Activated T-cell treated with anti-CD3 and anti-CD28 coated beads, Interleukin-2, amount 50 U/mL, for 72 hours (primary cell): ENCODE measurements at regions not wholly inside any gene's neighbourhood (a gene's known extent, or its start where the extent isn't known, plus 50 kb on each side); places are given as distances from the start of the nearest gene placed in this dataset.

Source experiments
- ATAC-seq, 2 donors: fragments of 150-1000 bp; cut with Tn5 transposase; replicated peaks in 1 of 2; 2 replicates each; pipeline ENCODE4 v1.10.0; 2021; ENCODE audit warnings: moderate library complexity in 2 of 2, mild to moderate bottlenecking in 1 of 2
- DNase-seq, 2 donors: peaks; one replicate each; pipeline ENCODE4 v3.0.0; 2021 to 2022; ENCODE audit warnings: mixed read lengths in 1 of 2
- H3K27ac Mint-ChIP-seq: one replicate; pipeline ENCODE4 v1.8.0; 2022; ENCODE audit warnings: mild to moderate bottlenecking, moderate library complexity, mixed read lengths
- H3K27me3 Mint-ChIP-seq: one replicate; pipeline ENCODE4 v1.8.0; 2022; ENCODE audit warnings: low read depth, mixed read lengths
- H3K36me3 Mint-ChIP-seq, 2 donors: one replicate each; pipeline ENCODE4 v1.8.0; 2022; ENCODE audit warnings: mixed read lengths in 2 of 2, mild to moderate bottlenecking in 1 of 2; ENCODE audit not compliant: insufficient read depth in 2 of 2
- H3K4me1 Mint-ChIP-seq: one replicate; pipeline ENCODE4 v1.8.0; 2022; ENCODE audit warnings: low read depth, mixed read lengths
- H3K4me3 Mint-ChIP-seq, 2 donors: one replicate each; pipeline ENCODE4 v1.8.0; 2022; ENCODE audit warnings: mild to moderate bottlenecking in 2 of 2, mixed read lengths in 2 of 2, moderate library complexity in 2 of 2
- H3K9me3 Mint-ChIP-seq, 2 donors: one replicate each; pipeline ENCODE4 v1.8.0; 2022; ENCODE audit warnings: mixed read lengths in 2 of 2

DNA sequence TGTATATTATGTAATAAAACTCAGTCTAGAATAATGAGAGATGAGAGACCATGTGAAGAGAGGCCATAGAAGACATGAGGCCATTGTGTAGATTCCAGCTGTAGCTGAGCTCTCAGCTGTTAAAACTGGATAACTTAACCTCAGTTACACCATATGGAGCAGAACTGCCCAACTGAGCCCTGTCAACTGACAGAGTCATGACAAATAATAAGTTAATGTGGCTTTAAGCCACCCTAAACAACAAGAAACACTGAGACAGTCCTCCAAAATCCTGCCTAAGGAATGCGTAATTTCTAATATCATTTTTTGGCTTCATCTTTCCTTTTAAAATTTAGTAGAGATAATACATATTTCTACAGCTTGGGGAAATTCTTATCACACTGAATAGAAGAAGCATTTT lies 580.0 kb upstream of the RGS18 start:
- no peak overlapping the region for H3K27ac Mint-ChIP-seq
- no peaks in the 10 kb centered on the region for H3K36me3 Mint-ChIP-seq
- H3K4me1 Mint-ChIP-seq, result no peaks in the 10 kb centered on the region
- peaks cover 3 to 18% of the 10 kb centered on the region in 2 donors for H3K9me3 Mint-ChIP-seq
- H3K27me3 Mint-ChIP-seq, result no peaks in the 10 kb centered on the region
- DNase-seq (no peak), ATAC-seq (no peak)
- no peak overlapping the region for H3K4me3 Mint-ChIP-seq

DNA sequence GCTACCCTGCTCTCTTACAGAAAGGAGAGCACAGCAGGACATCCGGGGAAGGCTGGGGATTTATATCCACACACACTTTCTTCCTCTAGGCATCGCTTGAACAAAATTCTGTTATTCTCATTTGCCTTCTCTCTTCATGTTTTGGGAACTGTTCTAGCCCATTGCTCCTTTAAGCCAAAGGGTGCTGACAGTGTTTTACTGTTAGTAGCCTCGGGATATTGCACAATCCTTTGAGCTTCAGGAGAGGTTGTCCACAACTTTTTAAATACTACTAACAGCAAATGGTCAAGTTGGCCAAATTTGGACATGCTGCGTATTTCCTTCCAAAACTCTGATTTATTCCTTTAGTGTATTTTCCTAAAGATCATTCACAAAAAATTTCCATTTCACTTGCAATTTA lies 579.2 kb upstream of the RGS18 start:
- no peaks in the 10 kb centered on the region for H3K4me1 Mint-ChIP-seq
- DNase-seq (no peak), ATAC-seq (no peak)
- H3K4me3 Mint-ChIP-seq, result no peak overlapping the region
- H3K9me3 Mint-ChIP-seq, result peaks cover 3 to 18% of the 10 kb centered on the region in 2 donors
- H3K27ac Mint-ChIP-seq, result no peak overlapping the region
- H3K36me3 Mint-ChIP-seq, result no peaks in the 10 kb centered on the region
- no peaks in the 10 kb centered on the region for H3K27me3 Mint-ChIP-seq

DNA sequence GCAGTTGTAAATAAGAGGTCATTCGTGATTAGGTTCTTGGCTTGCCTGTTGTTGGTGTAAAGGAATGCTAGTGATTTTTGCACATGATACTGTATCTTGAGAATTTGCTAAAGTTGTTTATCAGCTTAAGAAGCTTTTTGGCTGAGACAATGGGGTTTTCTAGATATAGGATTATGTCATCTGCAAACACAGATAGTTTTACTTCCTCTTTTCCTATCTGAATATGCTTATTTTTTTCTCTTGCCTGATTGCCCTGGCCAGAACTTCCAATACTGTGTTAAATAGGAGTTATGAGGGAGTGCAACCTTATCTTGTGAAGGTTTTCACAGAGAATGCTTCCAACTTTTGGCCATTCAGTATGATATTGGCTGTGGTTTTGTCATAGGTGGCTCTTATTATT lies 576.1 kb upstream of the RGS18 start:
- H3K27ac Mint-ChIP-seq, result no peak overlapping the region
- no peaks in the 10 kb centered on the region for H3K4me1 Mint-ChIP-seq
- ATAC-seq (no peak), DNase-seq (no peak)
- no peaks in the 10 kb centered on the region for H3K27me3 Mint-ChIP-seq
- H3K9me3 Mint-ChIP-seq, result peaks cover 8 to 24% of the 10 kb centered on the region in 2 donors
- no peak overlapping the region for H3K4me3 Mint-ChIP-seq
- H3K36me3 Mint-ChIP-seq, result no peaks in the 10 kb centered on the region

DNA sequence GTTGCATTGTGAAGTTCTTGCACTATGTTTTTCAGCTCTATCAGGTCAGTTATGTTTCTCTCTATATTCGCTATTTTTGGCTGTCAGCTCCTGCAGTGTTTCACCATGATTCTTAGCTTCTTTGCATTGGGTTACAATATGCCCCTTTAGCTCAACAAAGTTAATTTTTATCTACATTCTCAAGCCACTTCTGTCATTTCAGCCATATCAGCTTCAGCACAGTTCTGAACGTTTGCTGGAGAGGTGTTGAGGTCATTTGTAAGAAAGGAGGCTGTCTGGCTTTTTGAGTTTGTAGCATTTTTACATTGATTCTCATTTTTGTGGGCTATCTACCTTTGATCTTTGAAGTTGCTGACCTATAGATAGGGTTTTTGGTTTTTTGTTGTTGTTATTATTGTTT lies 573.2 kb upstream of the RGS18 start:
- ATAC-seq (no peak), DNase-seq (no peak)
- H3K27me3 Mint-ChIP-seq, result no peaks in the 10 kb centered on the region
- no peak overlapping the region for H3K4me3 Mint-ChIP-seq
- H3K36me3 Mint-ChIP-seq, result peaks cover 0 to 2% of the 10 kb centered on the region in 2 donors
- no peaks in the 10 kb centered on the region for H3K4me1 Mint-ChIP-seq
- H3K27ac Mint-ChIP-seq, result no peak overlapping the region
- H3K9me3 Mint-ChIP-seq, result peaks cover 8 to 15% of the 10 kb centered on the region in 2 donors

DNA sequence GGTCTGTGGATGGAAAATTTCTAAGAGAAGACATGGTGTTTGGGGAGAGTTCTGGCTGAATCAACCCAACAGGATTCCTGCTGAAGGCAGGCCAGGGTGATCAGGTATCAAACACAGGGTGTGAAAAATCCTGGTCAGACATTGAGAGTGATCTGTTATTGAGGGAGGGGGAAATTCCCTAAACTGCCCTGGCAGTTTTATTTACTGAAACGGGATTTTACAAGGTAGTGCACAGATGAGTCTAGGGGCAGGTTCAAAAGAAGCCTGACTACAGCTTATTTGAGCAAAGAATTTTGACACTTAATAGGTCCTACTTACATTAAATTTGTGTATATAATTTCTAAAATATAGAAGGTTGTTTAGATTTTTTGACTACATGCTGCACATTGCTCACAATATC lies 569.4 kb upstream of the RGS18 start:
- Mint-ChIP-seq H3K4me1 (no peaks in the 10 kb centered on the region), H3K36me3 (peaks cover 0 to 2% of the 10 kb centered on the region in 2 donors), H3K9me3 (peaks cover 5 to 12% of the 10 kb centered on the region in 2 donors), H3K27ac (no peak overlapping the region), H3K27me3 (no peaks in the 10 kb centered on the region), H3K4me3 (no peak overlapping the region)
- DNase-seq (no peak), ATAC-seq (no peak)

DNA sequence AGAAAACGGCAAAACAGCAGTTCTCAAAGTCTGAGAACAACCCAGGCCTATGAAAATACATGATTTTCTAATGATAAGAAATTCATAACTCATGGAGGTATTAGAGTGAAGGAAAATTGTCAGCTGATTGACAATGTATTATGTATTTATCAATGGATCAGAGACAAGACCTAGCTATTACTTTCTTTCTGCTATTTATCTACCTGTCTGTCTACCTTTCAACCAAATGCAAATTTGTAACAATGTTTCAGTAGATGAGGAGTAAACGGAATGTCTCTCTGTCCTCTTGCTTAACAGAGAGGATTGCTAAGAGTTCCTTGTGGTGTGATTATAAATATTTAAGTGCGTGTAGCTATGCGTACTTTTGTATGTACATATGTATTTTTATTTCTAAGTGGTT lies 568.7 kb upstream of the RGS18 start:
- no peak overlapping the region for H3K27ac Mint-ChIP-seq
- no peaks in the 10 kb centered on the region for H3K27me3 Mint-ChIP-seq
- H3K9me3 Mint-ChIP-seq, result peaks cover 5 to 10% of the 10 kb centered on the region in 2 donors
- H3K36me3 Mint-ChIP-seq, result peaks cover 0 to 2% of the 10 kb centered on the region in 2 donors
- no peak overlapping the region for H3K4me3 Mint-ChIP-seq
- ATAC-seq (no peak), DNase-seq (no peak)
- H3K4me1 Mint-ChIP-seq, result no peaks in the 10 kb centered on the region

DNA sequence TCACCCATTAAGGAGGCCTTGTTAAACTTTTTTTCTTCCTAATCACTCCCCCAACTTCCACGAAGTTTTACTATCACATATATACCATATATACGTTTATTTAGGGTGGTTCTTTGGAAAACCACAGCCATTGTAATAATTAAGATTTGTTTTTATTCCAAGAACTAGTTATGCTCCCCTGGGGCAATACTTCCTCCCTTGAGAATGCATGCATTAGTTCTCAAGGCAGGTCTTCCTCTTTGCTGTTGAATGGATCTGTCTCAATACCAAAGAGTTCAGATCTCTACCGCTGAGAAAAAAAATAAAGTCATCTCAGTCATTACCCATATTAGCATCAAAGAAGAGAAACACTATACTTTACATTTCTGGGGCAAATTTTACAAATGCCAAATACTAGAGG lies 567.7 kb upstream of the RGS18 start:
- H3K4me3 Mint-ChIP-seq, result no peak overlapping the region
- H3K36me3 Mint-ChIP-seq, result peaks cover 0 to 2% of the 10 kb centered on the region in 2 donors
- peaks cover 3 to 6% of the 10 kb centered on the region in 2 donors for H3K9me3 Mint-ChIP-seq
- no peak overlapping the region for H3K27ac Mint-ChIP-seq
- no peaks in the 10 kb centered on the region for H3K27me3 Mint-ChIP-seq
- no peaks in the 10 kb centered on the region for H3K4me1 Mint-ChIP-seq
- DNase-seq (no peak), ATAC-seq (no peak)

DNA sequence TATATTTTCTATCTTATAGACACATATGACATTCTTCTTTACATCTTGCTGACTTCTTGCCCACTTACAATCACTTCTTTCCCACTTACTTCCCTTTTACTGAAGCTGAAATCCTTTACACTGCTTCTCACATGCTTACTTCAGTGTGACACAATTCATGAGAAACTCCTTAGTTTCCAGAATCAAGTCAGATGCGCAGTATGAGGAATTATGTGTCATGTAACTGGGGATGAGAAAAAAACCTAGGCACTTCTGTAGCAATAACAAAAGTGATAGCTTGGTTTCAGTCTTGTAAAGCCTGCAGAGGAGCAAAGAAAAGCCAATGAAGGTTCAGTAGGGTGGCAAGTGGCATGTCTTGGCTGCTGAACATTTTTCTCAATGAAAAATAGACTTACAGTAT lies 566.2 kb upstream of the RGS18 start:
- ATAC-seq, result no peak
- Mint-ChIP-seq H3K27ac (no peak overlapping the region), H3K4me3 (no peak overlapping the region), H3K36me3 (peaks cover 0 to 2% of the 10 kb centered on the region in 2 donors), H3K4me1 (no peaks in the 10 kb centered on the region), H3K9me3 (peaks cover 0 to 3% of the 10 kb centered on the region in 2 donors), H3K27me3 (no peaks in the 10 kb centered on the region)
- no peak for DNase-seq

DNA sequence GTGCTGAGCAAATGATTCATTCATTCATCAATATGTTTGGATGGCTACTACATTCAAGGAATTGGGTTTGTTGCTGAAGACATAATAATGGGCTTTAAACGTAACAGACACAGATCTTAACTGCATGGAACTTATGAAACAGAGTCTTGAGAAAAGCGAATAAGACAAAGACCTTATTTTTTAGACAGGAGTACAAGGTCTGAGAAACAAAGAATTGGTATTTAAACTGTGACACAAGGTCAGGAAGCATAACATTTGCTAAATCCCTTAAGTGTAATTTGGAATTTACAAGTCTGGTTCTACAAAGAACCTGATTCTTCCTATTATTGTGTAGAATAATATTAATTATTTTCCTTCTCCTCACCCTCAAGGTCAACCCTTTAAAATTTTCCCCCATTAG lies 565.4 kb upstream of the RGS18 start:
- no peak overlapping the region for H3K4me3 Mint-ChIP-seq
- H3K27ac Mint-ChIP-seq, result no peak overlapping the region
- no peaks in the 10 kb centered on the region for H3K4me1 Mint-ChIP-seq
- ATAC-seq, result no peak
- H3K36me3 Mint-ChIP-seq, result peaks cover 0 to 2% of the 10 kb centered on the region in 2 donors
- H3K9me3 Mint-ChIP-seq, result peaks cover 0 to 3% of the 10 kb centered on the region in 2 donors
- H3K27me3 Mint-ChIP-seq, result no peaks in the 10 kb centered on the region
- DNase-seq, result no peak

DNA sequence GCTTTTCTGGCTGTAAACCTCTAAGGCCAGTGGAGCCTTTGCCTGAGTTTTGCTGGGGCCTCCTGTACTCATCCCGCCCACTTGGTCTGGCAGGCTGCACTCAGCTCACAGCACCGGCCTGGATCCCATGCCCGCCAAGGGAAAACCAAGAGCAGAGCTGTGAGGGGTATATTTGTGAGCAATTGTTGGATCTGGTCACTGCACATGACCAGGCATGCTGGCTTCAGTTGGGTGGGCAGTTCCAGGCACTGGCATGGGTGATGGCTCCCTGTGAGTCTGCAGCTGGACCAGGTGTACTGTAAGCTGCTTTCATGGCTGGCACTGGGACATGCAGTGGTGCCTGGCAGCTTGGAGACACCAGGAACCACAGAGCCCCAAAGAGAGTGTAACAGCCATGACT lies 563.1 kb upstream of the RGS18 start:
- H3K4me3 Mint-ChIP-seq, result no peak overlapping the region
- DNase-seq (no peak), ATAC-seq (no peak)
- H3K36me3 Mint-ChIP-seq, result no peaks in the 10 kb centered on the region
- no peak overlapping the region for H3K27ac Mint-ChIP-seq
- no peaks in the 10 kb centered on the region for H3K4me1 Mint-ChIP-seq
- peaks cover 0 to 3% of the 10 kb centered on the region in 2 donors for H3K9me3 Mint-ChIP-seq
- no peaks in the 10 kb centered on the region for H3K27me3 Mint-ChIP-seq

DNA sequence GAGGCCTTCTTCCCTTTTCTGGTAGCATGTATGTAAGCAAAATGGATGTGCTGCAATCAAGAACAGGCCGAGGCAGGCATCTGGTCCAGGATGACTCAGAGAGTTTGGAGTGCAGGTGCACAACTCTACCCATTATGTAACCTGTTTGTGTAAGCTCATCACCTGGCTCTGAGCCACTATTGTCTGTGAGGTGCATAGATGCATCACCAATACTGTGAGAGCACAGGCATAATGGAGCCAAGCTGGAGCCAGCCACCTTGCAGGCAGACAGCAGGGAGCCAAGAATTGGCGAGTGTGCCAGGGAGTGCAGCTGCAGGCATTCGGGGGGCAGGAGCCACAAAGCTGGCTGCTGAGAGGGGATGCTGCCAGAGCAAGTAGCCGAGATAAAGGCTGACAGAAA lies 549.9 kb upstream of the RGS18 start:
- H3K4me3 Mint-ChIP-seq, result no peak overlapping the region

DNA sequence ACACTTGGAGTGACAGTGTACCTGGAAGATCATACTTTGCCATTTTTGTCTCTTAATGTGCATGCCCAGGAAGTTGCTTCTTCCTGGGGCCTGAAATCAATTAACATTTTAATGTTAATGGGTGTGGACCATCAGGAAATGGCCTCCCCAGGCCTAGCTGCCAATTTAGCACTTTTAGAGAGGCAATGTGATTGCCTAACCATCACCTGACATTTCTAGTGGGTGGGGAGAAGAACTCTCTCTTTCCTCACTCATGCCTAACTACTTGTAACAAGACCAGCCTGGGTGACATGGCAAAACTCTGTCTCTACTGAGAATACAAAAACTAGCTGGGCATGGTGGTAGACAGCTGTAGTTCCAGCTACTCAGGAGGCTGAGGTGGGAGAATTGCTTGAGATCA lies 549.0 kb upstream of the RGS18 start:
- Mint-ChIP-seq H3K27ac (no peak overlapping the region), H3K9me3 (peaks cover 3 to 8% of the 10 kb centered on the region in 2 donors), H3K4me3 (no peak overlapping the region), H3K4me1 (no peaks in the 10 kb centered on the region), H3K36me3 (no peaks in the 10 kb centered on the region), H3K27me3 (no peaks in the 10 kb centered on the region)
- ATAC-seq, result no peak
- no peak for DNase-seq

More for the DNA sequence above, 549.9 kb upstream of the RGS18 start:
- ATAC-seq (no peak), DNase-seq (no peak)
- no peaks in the 10 kb centered on the region for H3K36me3 Mint-ChIP-seq
- H3K27ac Mint-ChIP-seq, result no peak overlapping the region
- peaks cover 2 to 6% of the 10 kb centered on the region in 2 donors for H3K9me3 Mint-ChIP-seq
- H3K27me3 Mint-ChIP-seq, result no peaks in the 10 kb centered on the region
- H3K4me1 Mint-ChIP-seq, result no peaks in the 10 kb centered on the region

DNA sequence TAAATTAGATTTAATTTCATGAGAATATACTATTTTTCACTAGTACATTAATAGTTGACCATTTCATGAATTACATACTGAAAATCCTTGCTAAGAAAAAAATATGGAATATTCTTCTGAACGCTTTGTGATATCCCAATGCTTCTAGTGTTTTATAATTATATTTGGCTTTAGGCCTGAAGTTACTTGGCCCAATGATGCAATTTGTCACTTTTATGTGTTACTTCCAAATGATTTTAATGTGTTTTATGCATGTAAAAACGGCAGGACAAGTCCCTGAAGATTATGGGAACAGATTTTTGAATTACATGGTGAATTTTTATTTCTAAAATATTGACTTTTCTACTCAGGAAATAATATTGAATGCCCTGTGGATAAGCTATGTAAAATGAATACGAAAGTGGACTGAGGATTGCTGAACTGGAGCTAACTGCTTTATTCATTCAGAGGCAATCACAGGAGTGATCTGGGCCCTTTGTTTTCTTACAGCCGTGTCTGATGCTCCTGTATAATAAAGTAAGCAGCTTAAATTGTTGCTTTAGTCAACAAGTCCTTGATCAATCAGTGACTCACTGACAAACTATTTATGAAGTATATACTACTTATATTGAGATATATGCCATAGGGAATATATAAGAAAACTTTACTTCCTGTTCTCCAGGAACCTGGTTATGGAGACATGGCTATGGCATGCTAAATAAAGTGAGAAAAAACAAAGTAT lies 543.0 kb upstream of the RGS18 start:
- ATAC-seq (no peak), DNase-seq (no peak)
- H3K4me1 Mint-ChIP-seq, result no peaks in the 10 kb centered on the region
- peaks cover 1 to 7% of the 10 kb centered on the region in 2 donors for H3K9me3 Mint-ChIP-seq
- no peaks in the 10 kb centered on the region for H3K36me3 Mint-ChIP-seq
- H3K27me3 Mint-ChIP-seq, result no peaks in the 10 kb centered on the region
- no peak overlapping the region for H3K27ac Mint-ChIP-seq
- no peak overlapping the region for H3K4me3 Mint-ChIP-seq

DNA sequence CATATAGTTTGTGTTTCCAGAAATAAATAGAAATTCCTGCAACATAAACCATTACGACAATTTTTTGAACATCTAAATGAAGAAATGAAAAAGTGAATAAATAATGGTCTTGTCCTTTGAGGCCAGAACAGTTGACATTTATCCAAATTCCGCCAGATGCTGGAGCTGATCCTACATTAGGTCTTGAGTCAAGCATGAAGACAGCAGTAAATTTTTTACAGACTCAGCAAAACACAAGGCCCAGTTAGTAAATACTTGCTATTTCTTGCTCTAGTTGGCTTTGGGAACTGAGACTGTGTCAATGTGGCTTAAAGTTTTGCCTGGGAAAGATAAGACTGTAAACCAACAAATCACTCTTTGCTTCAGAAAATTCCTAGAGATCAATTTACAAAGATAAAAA lies 540.1 kb upstream of the RGS18 start:
- H3K27me3 Mint-ChIP-seq, result no peaks in the 10 kb centered on the region
- peaks cover 1 to 7% of the 10 kb centered on the region in 2 donors for H3K9me3 Mint-ChIP-seq
- no peaks in the 10 kb centered on the region for H3K36me3 Mint-ChIP-seq
- H3K4me1 Mint-ChIP-seq, result no peaks in the 10 kb centered on the region
- DNase-seq, result no peak
- no peak overlapping the region for H3K27ac Mint-ChIP-seq
- no peak overlapping the region for H3K4me3 Mint-ChIP-seq
- ATAC-seq, result no peak
